IPS-NIHi11 (cell line): ENCODE measurements at regions not wholly inside any gene's neighbourhood (a gene's known extent, or its start where the extent isn't known, plus 50 kb on each side); places are given as distances from the start of the nearest gene placed in this dataset.
"Not testable (repeated sequence)": the region's sequence is repeated elsewhere in the genome, so short reads cannot be mapped to it uniquely, and the experiment has no call there.

Experiments used
- DNase-seq: peaks from one replicate; pipeline ENCODE4 v3.0.0; 2012; ENCODE audit warnings: mixed read lengths, low spot score

- DNase-seq = no peak
Observed at GRCh38 chr5:25764733-25765132, 1120.0 kb upstream of the CDH10 start.

GRCh38 chr5:25763781-25764180, 1119.0 kb upstream of the CDH10 start:
- DNase-seq = no peak

- DNase-seq = no peak
Observed at GRCh38 chr5:25754895-25755294, 1110.1 kb upstream of the CDH10 start.

- DNase-seq = peak; percentile 5
Observed at GRCh38 chr5:25744908-25745307, 1100.1 kb upstream of the CDH10 start.

- DNase-seq = no peak
Observed at GRCh38 chr5:25716680-25717079, 1071.9 kb upstream of the CDH10 start.

- peak; percentile 5 for DNase-seq
Observed at GRCh38 chr5:25713259-25713658, 1068.5 kb upstream of the CDH10 start.

- DNase-seq = no peak
Observed at GRCh38 chr5:25707093-25707492, 1062.3 kb upstream of the CDH10 start.

GRCh38 chr5:25701936-25702335, 1057.2 kb upstream of the CDH10 start:
- DNase-seq = no peak

- no peak for DNase-seq
Observed at GRCh38 chr5:25694801-25695200, 1050.0 kb upstream of the CDH10 start.

GRCh38 chr5:25688156-25688555, 1043.4 kb upstream of the CDH10 start:
- no peak for DNase-seq

GRCh38 chr5:25669645-25670401, 1025.0 kb upstream of the CDH10 start:
- DNase-seq = no peak

- DNase-seq = no peak
Observed at GRCh38 chr5:25662610-25663009, 1017.8 kb upstream of the CDH10 start.

- DNase-seq = not testable (repeated sequence)
Observed at GRCh38 chr5:25650316-25650715, 1005.5 kb upstream of the CDH10 start.

GRCh38 chr5:25649628-25650265, 1005.0 kb upstream of the CDH10 start:
- DNase-seq = no peak

- DNase-seq = no peak
Observed at GRCh38 chr5:25646421-25647341, 1001.9 kb upstream of the CDH10 start.

- DNase-seq = no peak
Observed at GRCh38 chr5:25641124-25641523, 996.3 kb upstream of the CDH10 start.

- DNase-seq = no peak
Observed at GRCh38 chr5:25619273-25619672, 974.5 kb upstream of the CDH10 start.

- no peak for DNase-seq
Observed at GRCh38 chr5:25618821-25619220, 974.0 kb upstream of the CDH10 start.

- DNase-seq = no peak
Observed at GRCh38 chr5:25614466-25614865, 969.7 kb upstream of the CDH10 start.

GRCh38 chr5:25604681-25605080, 959.9 kb upstream of the CDH10 start:
- no peak for DNase-seq

GRCh38 chr5:25579111-25579510, 934.3 kb upstream of the CDH10 start:
- DNase-seq = no peak

GRCh38 chr5:25573691-25574090, 928.9 kb upstream of the CDH10 start:
- DNase-seq = no peak
